Hypothalamus (tissue), 51 donors: ENCODE measurements at regions not wholly inside any gene's neighbourhood (a gene's known extent, or its start where the extent isn't known, plus 50 kb on each side); places are given as distances from the start of the nearest gene placed in this dataset.

ENCODE experiments used
- DNase-seq, 51 donors: peaks; one replicate each; lab custom pipeline; 2025; lab: John Stamatoyannopoulos, UW

DNA sequence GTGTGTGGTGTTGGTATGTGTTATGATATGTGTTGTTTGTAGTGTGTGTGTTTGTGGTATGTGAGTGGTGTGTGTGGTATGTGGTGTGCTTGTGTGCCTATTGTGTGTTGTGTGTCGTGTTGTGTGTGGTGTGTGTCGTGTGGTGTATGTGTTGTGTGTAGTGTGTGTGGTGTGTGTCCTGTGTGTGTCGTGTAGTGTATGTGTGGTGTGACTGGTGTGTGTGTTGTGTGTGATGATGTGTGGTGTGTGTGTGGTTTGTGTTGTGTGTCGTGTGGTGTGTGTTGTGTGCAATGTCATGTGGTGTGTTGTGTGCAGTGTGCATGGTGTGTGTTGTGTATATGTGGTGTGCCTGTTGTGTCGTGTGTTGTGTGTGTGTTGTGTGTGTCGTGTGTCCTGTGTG, 144.6 kb downstream of the DNAJB6 start:
- DNase-seq = no peak

DNA sequence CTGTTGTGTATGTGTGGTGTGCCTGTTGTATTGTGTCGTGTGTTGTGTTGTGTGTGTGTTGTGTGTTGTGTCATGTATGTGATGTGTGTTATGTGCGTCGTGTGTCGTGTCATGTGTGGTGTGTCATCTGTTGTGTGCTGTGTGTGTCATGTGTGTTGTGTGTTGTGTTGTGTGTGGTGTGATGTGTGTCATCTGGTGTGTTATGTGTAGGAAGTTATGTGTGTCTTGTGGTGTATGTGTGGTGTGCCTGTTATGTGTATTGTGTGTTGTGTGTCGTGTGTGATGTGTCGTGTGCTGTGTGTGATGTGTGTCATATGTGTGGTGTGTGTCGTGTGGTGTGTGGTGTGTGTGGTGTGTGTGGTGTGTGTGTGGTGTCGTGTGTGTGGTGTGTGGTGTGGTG, 145.2 kb downstream of the DNAJB6 start:
- no peak for DNase-seq

DNA sequence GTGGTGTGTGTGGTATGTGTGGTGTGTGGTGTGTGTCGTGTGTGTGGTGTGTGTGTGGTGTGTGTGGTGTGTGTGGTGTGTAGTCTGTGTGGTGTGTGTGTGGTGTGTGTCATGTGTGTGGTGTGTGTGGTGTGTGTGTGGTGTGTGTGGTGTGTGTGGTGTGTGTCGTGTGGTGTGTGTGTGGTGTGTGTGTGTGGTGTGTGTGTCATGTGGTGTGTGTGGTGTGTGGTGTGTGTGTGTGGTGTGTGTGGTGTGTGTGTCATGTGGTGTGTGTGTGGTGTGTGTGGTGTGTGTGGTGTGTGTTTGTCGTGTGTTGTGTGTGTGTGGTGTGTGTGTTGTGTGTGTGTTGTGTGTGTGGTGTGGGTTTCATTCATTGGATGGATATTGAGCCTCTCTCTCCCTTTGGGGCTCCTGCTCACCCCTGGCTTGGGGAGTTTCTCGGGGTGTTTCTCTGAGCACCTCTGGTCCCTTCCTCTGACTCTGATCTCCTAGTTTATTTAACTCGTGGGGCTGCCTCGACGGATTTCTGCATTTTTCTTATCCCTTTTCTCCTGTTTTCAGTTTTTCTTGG, 145.8 kb downstream of the DNAJB6 start:
- no peak for DNase-seq

DNA sequence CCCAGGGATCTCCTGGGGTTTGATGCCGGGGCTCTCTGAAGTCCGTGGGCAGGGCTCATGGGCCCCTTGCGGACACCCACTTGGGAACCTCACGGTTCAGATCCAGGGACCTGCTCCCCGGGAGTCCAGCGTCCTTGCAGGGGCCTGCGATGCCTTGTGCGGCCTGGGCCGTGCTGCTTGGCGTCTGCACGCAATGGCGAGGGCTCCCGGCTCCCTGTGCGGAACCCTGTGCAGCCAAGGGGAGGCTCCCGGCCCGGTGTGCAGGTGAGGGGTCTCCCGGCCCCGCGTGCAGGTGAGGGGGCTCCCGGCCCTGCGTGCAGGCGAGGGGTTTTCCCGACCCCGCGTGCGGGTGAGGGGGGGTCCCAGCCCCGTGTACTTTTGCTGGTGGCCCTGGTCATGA, 146.7 kb downstream of the DNAJB6 start:
- no peak for DNase-seq

DNA sequence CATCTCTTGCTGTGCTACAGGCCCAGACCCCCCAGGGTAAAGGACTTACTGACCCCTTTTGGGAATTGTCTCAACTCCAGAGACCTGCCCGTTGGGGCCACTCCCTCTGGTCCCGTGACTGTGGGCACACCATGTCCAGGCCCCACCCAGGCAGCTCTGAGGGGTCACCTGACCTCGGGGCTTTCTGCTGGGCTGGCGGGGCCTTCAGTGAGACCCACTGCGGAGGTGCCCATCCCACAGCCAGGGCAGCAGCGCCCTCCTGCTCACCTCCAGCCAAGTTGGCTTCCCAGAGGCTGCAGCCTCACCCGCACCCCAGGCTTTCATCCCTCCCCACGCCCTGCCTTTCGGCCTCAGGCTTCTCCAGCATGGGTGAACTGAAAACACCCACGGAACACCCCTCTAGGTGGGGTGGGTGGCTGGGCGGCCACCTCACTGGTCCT, 147.2 kb downstream of the DNAJB6 start:
- DNase-seq = no peak

DNA sequence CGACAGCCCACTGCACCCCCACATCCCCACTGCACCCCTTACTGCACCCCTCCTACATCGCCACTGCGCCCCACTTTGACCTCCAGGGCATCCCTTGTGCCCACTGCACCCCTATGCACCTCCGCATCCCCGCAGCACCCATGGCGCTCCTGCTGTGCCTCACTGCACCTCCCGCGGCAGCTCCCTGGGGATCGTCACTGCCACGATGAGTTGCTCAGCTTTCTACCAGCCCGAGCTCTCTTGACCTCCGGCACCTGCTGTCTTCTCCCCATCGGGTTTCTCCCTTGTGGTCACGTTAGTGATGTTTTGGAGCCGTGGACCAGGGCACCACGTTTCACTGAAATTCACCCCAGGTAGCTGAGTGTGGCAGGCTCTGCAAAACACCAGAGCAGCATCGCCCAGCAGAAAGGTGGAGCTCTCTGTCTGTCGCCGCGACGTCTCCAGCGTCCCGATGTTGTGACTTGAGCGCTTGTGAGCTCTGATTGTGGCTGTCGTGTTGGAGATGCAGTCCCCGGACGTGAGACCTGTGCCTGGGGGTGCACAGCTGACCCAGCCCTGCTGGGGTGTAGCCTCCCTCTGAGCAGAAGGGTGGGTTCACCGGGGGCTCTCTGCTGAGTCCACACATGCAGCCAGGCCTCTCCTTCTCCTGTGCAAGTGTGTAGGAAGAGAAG, 147.7 kb downstream of the DNAJB6 start:
- DNase-seq = no peak

DNA sequence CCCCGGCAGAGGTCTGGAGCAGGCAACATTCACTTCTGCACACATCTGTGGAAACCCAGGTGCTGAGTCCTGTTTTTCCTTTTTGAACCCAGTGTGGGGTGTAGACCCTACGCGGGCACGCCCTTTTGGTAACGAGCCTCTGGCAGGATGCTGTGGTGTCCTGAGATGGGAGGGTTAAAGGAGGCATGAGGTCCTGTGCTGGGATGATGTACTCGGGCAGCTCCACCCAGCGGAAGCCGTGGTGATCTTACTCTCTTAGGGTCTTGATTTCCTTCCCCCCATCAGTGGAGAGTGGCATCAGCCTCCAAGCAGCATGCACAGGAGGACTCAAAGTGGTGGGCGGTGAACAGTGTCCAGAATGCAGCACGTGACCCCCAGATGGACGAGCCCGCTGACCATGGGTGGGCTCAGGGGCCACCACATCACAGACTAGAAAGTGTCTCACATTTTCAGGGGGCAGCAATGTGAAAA, 148.6 kb downstream of the DNAJB6 start:
- DNase-seq = no peak

DNA sequence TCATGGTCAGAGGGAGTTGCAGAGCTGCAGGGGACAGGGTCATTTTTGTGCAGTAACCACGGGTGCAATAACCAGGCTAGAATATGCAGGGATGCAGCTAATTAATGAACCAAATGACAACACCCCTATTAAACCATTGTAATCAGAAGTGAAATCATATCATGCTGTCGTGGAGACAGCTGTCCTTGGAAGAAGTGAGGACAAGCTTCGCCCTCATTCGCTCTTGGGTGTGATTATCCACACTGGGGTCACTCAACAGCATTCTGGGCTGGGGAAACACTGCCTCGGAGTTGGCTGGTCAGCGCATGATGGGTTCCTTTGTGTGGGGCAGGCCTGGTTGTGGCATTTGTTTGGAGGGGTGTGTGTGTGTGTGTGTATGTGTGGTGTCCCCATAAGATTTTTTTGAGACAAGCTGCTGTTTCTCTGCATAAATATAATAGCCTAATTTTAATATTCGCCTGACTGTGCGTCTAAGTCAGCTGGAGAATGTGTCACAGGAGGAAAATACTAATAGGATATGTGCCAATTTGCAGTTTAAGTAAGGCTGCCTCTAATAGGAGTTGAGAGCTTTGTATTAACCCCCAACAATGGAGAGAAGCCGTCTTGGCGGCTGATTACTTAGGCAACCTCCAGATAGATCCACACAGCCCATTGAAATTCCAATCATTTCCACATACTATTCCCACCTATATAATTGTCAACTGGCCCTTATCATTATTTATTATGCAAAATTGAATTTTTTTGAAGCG, 149.4 kb downstream of the DNAJB6 start:
- DNase-seq = no peak

DNA sequence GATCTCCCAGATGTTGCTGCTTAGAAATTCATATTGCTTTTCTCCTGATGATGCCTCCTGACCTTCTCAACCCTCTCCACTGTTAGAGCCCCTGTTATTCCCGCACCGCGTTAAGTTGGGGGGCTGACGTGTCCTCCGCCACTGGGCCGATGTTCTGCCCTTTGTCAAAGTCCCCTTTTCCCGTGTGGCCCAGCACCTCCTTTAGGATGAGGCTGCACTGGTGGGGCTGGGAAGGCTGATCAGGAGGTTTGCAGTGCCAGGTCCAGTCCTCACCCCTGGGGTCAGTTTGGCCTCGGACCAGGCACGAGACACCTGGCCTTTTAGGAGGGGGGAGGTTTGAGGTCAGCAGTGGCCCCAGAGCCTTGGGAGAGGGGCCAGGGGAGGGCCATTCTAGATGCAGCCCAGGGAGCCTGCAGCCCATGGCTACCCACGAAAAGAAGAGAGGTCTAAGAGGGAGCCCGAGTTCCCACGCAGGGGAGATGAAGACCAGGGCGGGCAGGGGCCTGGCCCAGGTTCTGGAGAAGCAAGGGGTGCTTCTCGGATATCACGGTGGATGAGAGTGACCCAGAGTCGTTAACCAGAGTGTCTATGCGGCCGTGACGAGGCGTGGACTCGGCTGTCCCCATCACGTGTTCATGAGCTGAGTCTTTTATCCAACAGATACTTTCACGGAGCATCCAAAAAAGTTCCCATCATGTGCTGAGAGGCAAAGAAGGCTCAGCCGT, 150.4 kb downstream of the DNAJB6 start:
- DNase-seq = no peak

DNA sequence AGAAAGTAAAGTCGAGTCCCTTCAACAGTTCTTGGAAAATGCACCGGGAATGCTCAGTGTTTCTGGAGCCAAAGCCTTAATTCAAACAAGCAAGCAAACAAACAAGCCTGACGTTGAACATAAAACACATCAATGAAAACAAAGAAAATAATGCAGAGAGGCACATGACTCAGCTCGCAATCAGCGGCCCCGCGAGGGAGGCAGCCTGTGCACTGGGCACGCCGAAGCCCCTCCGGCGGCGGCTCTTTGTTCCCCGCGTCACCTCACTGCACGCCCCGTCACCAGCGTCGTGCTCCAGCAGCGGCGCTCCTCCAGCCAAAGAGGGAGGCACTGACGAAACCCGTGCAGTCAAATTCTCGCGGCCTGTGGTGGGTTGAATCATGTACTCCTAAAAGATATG, 151.5 kb downstream of the DNAJB6 start:
- no peak for DNase-seq

DNA sequence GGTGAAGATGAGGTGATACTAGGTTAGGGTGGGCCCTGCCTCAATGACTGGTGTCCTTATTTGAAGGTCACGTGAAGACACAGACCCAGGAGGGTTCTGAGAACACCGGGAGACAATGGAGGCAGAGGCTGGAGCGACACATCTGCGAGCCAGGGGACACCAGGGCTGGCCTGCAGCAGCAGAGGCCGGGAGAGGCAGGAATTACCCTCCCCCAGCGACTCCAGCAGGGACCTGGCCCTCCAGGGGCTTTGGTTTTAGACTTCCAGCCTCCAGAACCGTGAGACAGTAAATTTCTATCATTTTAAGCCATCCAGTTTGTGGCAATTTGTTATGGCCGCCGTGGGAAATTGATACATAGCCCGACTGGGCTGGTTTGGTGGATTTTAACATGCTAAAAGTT, 152.2 kb downstream of the DNAJB6 start:
- no peak for DNase-seq
